ENCODE measurements at regions not wholly inside any gene's neighbourhood (a gene's known extent, or its start where the extent isn't known, plus 50 kb on each side); places are given as distances from the start of the nearest gene placed in this dataset.
A peak's percentile ranks its signal among the peaks of the same experiment; 100 is the strongest.

DNA sequence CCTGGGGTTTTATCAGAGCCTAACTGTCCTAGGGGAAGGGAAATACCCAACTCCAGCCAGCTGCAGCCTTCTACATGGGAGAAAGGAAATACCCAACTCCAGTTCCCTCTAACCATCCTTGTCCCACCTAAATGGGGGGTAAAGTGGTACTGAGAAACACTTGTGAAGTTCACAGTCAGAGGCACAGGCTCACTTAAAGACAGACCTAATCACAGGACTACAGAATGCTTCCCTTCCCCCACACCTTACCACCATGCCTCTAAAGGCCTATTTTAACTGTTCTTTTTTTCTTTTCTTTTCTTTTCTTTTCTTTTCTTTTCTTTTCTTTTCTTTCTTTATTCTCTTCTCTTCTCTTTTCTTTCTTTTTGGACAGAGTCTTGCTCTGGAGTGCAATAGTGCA, 324.6 kb downstream of the SPATA17 start:
- no peak for TF ChIP-seq ESRRG (CRISPR knock-in tag; IDR thresholded peaks at IDR 0.05)
- TF ChIP-seq SNAI2 (CRISPR knock-in tag; IDR thresholded peaks at IDR 0.05): no peak
- no peak for TF ChIP-seq ZNF70 (CRISPR knock-in tag; IDR thresholded peaks at IDR 0.05)
- no peak for TF ChIP-seq CSRNP3 (CRISPR knock-in tag; IDR thresholded peaks at IDR 0.05)
- TF ChIP-seq PPARA (CRISPR knock-in tag; IDR thresholded peaks at IDR 0.05; ENCODE audit: borderline replicate concordance): no peak
- no peak for TF ChIP-seq ARNTL (CRISPR knock-in tag; IDR thresholded peaks at IDR 0.05; ENCODE audit: borderline replicate concordance, low read depth)
- TF ChIP-seq GLIS3 (CRISPR knock-in tag; IDR thresholded peaks at IDR 0.05): no peak
- TF ChIP-seq TCF4 (CRISPR knock-in tag; IDR thresholded peaks at IDR 0.05; ENCODE audit: borderline replicate concordance): no peak
- no peak for TF ChIP-seq TSHZ2 (CRISPR knock-in tag; IDR thresholded peaks at IDR 0.05)
- TF ChIP-seq, protein P1, sequence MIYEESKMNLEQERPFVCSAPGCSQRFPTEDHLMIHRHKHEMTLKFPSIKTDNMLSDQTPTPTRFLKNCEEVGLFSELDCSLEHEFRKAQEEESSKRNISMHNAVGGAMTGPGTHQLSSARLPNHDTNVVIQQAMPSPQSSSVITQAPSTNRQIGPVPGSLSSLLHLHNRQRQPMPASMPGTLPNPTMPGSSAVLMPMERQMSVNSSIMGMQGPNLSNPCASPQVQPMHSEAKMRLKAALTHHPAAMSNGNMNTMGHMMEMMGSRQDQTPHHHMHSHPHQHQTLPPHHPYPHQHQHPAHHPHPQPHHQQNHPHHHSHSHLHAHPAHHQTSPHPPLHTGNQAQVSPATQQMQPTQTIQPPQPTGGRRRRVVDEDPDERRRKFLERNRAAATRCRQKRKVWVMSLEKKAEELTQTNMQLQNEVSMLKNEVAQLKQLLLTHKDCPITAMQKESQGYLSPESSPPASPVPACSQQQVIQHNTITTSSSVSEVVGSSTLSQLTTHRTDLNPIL (CRISPR knock-in tag; IDR thresholded peaks at IDR 0.05; ENCODE audit: low read depth): no peak
- TF ChIP-seq ZFP30 (CRISPR knock-in tag; IDR thresholded peaks at IDR 0.05): no peak
- no peak for TF ChIP-seq RARB (CRISPR knock-in tag; IDR thresholded peaks at IDR 0.05)
- no peak for TF ChIP-seq TOX (CRISPR knock-in tag; IDR thresholded peaks at IDR 0.05; ENCODE audit: borderline replicate concordance)
- no peak for ATAC-seq

DNA sequence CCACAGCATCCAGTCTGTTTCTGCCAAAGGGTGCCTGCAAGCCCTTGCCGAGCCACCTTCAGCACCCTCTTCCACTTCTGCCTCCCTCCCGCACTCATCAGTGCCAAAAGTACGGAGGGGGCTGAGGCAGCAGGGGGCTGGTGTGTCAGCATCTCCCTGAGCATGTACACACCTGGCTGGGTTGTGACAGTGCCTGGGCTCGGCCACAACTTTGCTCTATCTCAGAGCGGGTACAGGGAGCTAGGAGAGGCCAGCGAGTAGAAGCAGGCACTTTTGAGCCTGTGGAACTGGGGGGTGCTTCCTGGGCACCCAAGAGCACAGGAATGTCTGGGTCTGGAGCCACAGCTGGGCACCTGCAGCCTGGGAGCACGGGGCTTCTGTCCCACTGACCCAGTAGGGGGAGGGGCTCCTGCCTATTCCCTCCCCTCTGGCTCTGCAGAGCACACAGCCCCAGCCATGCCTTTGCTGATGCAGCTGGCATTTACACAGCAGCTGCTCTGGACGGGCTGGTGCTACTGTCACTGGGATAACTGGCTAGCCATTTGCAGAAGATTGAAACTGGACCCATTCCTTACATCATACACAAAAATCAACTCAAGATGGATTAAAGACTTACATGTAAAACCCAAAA, 319.8 kb upstream of the RRP15 start:
- TF ChIP-seq OSR1 (CRISPR knock-in tag; IDR thresholded peaks at IDR 0.05): no peak
- ATAC-seq: peak; percentile 43

DNA sequence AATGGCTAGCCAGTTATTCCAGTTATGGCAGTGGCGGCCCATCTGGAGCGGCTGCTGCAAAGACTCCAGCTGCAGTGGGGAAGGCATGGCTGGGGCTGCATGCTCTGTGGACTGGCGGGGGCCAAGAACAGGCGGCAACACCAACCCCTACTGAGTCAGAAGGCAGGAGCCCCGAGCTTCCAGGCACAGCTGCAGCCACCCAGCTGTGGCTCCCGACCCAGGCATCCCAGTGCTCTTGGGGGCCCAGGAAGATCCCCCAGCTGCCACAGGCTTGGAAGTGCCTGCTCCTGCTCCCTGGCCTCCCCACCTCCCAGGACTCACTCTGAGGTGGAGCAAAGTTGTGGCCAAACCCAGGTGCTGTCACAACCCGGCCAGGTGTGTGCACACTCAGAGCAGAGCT, 317.0 kb upstream of the RRP15 start:
- ATAC-seq: no peak
- TF ChIP-seq ZNF8 (CRISPR knock-in tag; IDR thresholded peaks at IDR 0.05) (no peak), SNAI2 (CRISPR knock-in tag; IDR thresholded peaks at IDR 0.05) (no peak), ISL1 (CRISPR knock-in tag; IDR thresholded peaks at IDR 0.05) (no peak), ZFP30 (CRISPR knock-in tag; IDR thresholded peaks at IDR 0.05) (no peak), CSDC2 (CRISPR knock-in tag; IDR thresholded peaks at IDR 0.05) (no peak), TOX (CRISPR knock-in tag; IDR thresholded peaks at IDR 0.05; ENCODE audit: borderline replicate concordance) (no peak), ARNTL (CRISPR knock-in tag; IDR thresholded peaks at IDR 0.05; ENCODE audit: borderline replicate concordance, low read depth) (no peak), ZNF70 (CRISPR knock-in tag; IDR thresholded peaks at IDR 0.05) (no peak), POU6F1 (CRISPR knock-in tag; IDR thresholded peaks at IDR 0.05; ENCODE audit: borderline replicate concordance, low read depth) (no peak), PATZ1 (CRISPR knock-in tag; IDR thresholded peaks at IDR 0.05; ENCODE audit: borderline replicate concordance) (no peak), BACH2 (CRISPR knock-in tag; IDR thresholded peaks at IDR 0.05; ENCODE audit: borderline replicate concordance) (no peak), PPARA (CRISPR knock-in tag; IDR thresholded peaks at IDR 0.05; ENCODE audit: borderline replicate concordance) (no peak), GLIS3 (CRISPR knock-in tag; IDR thresholded peaks at IDR 0.05) (no peak), ZFP3 (CRISPR knock-in tag; IDR thresholded peaks at IDR 0.05) (no peak), RARB (CRISPR knock-in tag; IDR thresholded peaks at IDR 0.05) (no peak), CSRNP3 (CRISPR knock-in tag; IDR thresholded peaks at IDR 0.05) (no peak), ZNF565 (CRISPR knock-in tag; conservative IDR thresholded peaks at IDR 0.05; ENCODE audit: low read depth) (no peak), OSR1 (CRISPR knock-in tag; IDR thresholded peaks at IDR 0.05) (no peak), ESRRG (CRISPR knock-in tag; IDR thresholded peaks at IDR 0.05) (no peak)
- TF ChIP-seq, protein P1 (CRISPR knock-in tag; IDR thresholded peaks at IDR 0.05; ENCODE audit: low read depth): no peak

All from SK-N-SH treated with all-trans-retinoic acid at 6 μM for 48 hours (cell line).